Neural cell (in vitro differentiated cells): ENCODE measurements at regions not wholly inside any gene's neighbourhood (a gene's known extent, or its start where the extent isn't known, plus 50 kb on each side); places are given as distances from the start of the nearest gene placed in this dataset.

Experiments used
- H2AFZ ChIP-seq: fragments of 200-600, 300-800 bp; sonication (generic), shearing (Covaris generic); 2 replicates; pipeline ENCODE4 v1.6.0; 2014; ENCODE audit warnings: low read depth, mild to moderate bottlenecking, antibody characterized with exemption, low read length, moderate library complexity
- H3F3A ChIP-seq: fragments of 200-600 bp; shearing (Covaris generic); 2 replicates; pipeline ENCODE4 v1.6.1; 2016; ENCODE audit warnings: mild to moderate bottlenecking, moderate library complexity, mixed read lengths, antibody characterized with exemption, low read length; ENCODE audit not compliant: insufficient read depth, poor library complexity, severe bottlenecking
- H3K27ac ChIP-seq: fragments of 200-600, 300-800 bp; sonication (generic), shearing (Covaris generic); 2 replicates; pipeline ENCODE4 v1.5.1; 2014; ENCODE audit warnings: mild to moderate bottlenecking, low read length, moderate library complexity
- H3K27me3 ChIP-seq: fragments of 300-800, 200-600 bp; sonication (generic), shearing (Covaris generic); 2 replicates; pipeline ENCODE4 v1.6.0; 2014; ENCODE audit warnings: mild to moderate bottlenecking, low read depth, low read length, moderate library complexity; ENCODE audit not compliant: insufficient read depth
- H3K36me3 ChIP-seq: fragments of 300-800, 200-600 bp; sonication (generic), shearing (Covaris generic); 2 replicates; pipeline ENCODE4 v1.5.1; 2014; ENCODE audit warnings: mild to moderate bottlenecking, antibody characterized with exemption, low read length, moderate library complexity; ENCODE audit not compliant: insufficient read depth
- H3K4me2 ChIP-seq: fragments of 300-800, 200-600 bp; sonication (generic), shearing (Covaris generic); 2 replicates; pipeline ENCODE4 v1.6.0; 2014; ENCODE audit warnings: mild to moderate bottlenecking, low read length
- H3K4me3 ChIP-seq: fragments of 300-800, 200-600 bp; sonication (generic), shearing (Covaris generic); 2 replicates; pipeline ENCODE4 v1.5.1; 2014; ENCODE audit warnings: mild to moderate bottlenecking, low read length, moderate library complexity
- H3K79me2 ChIP-seq: fragments of 200-600 bp; shearing (Covaris generic); replicated peaks from 2 replicates; pipeline ENCODE4 v1.6.0; 2014; ENCODE audit warnings: mild to moderate bottlenecking, low read length, moderate library complexity; ENCODE audit not compliant: insufficient read depth
- H3K9ac ChIP-seq: fragments of 300-800, 200-600 bp; sonication (generic), shearing (Covaris generic); 2 replicates; pipeline ENCODE4 v1.6.1; 2016; ENCODE audit warnings: mild to moderate bottlenecking, low read length, mixed read lengths
- H3K9me2 ChIP-seq: fragments of 200-600 bp; shearing (Covaris generic); 2 replicates; pipeline ENCODE4 v1.6.1; 2016; ENCODE audit warnings: mild to moderate bottlenecking, low read length, mixed read lengths; ENCODE audit not compliant: insufficient read depth
- H3K9me3 ChIP-seq: fragments of 200-600, 300-800 bp; sonication (generic), shearing (Covaris generic); 2 replicates; pipeline ENCODE4 v1.6.1; 2016; ENCODE audit warnings: mild to moderate bottlenecking, mixed run types, low read length, moderate library complexity, mixed read lengths
- H4K20me1 ChIP-seq: fragments of 200-600 bp; shearing (Covaris generic); 2 replicates; pipeline ENCODE4 v1.6.1; 2016; ENCODE audit warnings: mild to moderate bottlenecking, mixed run types; ENCODE audit not compliant: insufficient read depth
- CTCF ChIP-seq: fragments of 450-650 bp; IDR thresholded peaks from 2 replicates; pipeline ENCODE4 v1.5.1; 2014; ENCODE audit warnings: antibody characterized with exemption, mild to moderate bottlenecking, moderate library complexity; ENCODE audit not compliant: poor library complexity, severe bottlenecking
- EP300 ChIP-seq: fragments of 450-650 bp; conservative IDR thresholded peaks from 2 replicates; pipeline ENCODE4 v1.6.1; 2014; ENCODE audit warnings: antibody characterized with exemption, mild to moderate bottlenecking, moderate library complexity; ENCODE audit not compliant: poor library complexity, severe bottlenecking
- EZH2 ChIP-seq: fragments of 200-600, 300-800 bp; shearing (Covaris generic), sonication (generic); IDR thresholded peaks from 2 replicates; pipeline ENCODE4 v1.6.1; 2014; ENCODE audit warnings: antibody characterized with exemption, low read length, borderline replicate concordance, mild to moderate bottlenecking; ENCODE audit not compliant: insufficient read depth, poor library complexity, severe bottlenecking
- MXI1 ChIP-seq: fragments of 450-650 bp; conservative IDR thresholded peaks from 2 replicates; pipeline ENCODE4 v1.6.1; 2014; ENCODE audit warnings: antibody characterized with exemption, mild to moderate bottlenecking; ENCODE audit not compliant: poor library complexity, severe bottlenecking
- POLR2AphosphoS5 ChIP-seq: IDR thresholded peaks from 2 replicates; pipeline ENCODE4 v1.6.1; 2012
- RAD21 ChIP-seq: fragments of 450-650 bp; conservative IDR thresholded peaks from 2 replicates; pipeline ENCODE4 v1.6.1; 2014; ENCODE audit warnings: antibody characterized with exemption, mild to moderate bottlenecking, moderate library complexity
- REST ChIP-seq: IDR thresholded peaks from 2 replicates; pipeline ENCODE4 v1.6.1; 2012; ENCODE audit warnings: borderline replicate concordance
- SMC3 ChIP-seq: fragments of 450-650 bp; conservative IDR thresholded peaks from 2 replicates; pipeline ENCODE4 v1.6.1; 2014; ENCODE audit warnings: antibody characterized with exemption, mild to moderate bottlenecking, moderate library complexity; ENCODE audit not compliant: poor library complexity
- TAF1 ChIP-seq: IDR thresholded peaks from 2 replicates; pipeline ENCODE4 v1.6.1; 2012; ENCODE audit warnings: low read depth

GRCh38 chr5:13189532-13189931, 755.0 kb downstream of the DNAH5 start:
- no peaks in the 10 kb centered on the region for H3K36me3 ChIP-seq
- no peak overlapping the region for H3K27ac ChIP-seq
- H3K9me2 ChIP-seq: no peaks in the 10 kb centered on the region
- H3K79me2 ChIP-seq: no peaks in the 10 kb centered on the region
- no peaks in the 10 kb centered on the region for H4K20me1 ChIP-seq
- H3K9me3 ChIP-seq: no peaks in the 10 kb centered on the region
- H2AFZ ChIP-seq: no peak overlapping the region
- no peak overlapping the region for H3K4me3 ChIP-seq
- H3K27me3 ChIP-seq: no peaks in the 10 kb centered on the region
- H3K9ac ChIP-seq: no peak overlapping the region
- TF ChIP-seq RAD21: no peak
- TF ChIP-seq SMC3: no peak
- no peak for TF ChIP-seq TAF1
- no peak for TF ChIP-seq CTCF
- no peak for TF ChIP-seq MXI1
- TF ChIP-seq REST: no peak
- no peak overlapping the region for H3K4me2 ChIP-seq
- peaks cover 7% of the 10 kb centered on the region for H3F3A ChIP-seq

- Histone ChIP-seq H3K9me2 (no peaks in the 10 kb centered on the region), H3K9ac (no peak overlapping the region), H3K79me2 (no peaks in the 10 kb centered on the region), H3K4me3 (no peak overlapping the region), H3K9me3 (no peaks in the 10 kb centered on the region), H3K4me2 (no peak overlapping the region), H3F3A (peaks cover 7% of the 10 kb centered on the region), H3K36me3 (no peaks in the 10 kb centered on the region), H4K20me1 (no peaks in the 10 kb centered on the region), H3K27ac (peak overlapping the region; percentile 80), H2AFZ (no peak overlapping the region), H3K27me3 (no peaks in the 10 kb centered on the region)
- TF ChIP-seq RAD21 (no peak), POLR2AphosphoS5 (no peak), CTCF (no peak)
These were observed 756.1 kb downstream of the DNAH5 start for GRCh38 chr5:13188371-13188770.

DNA sequence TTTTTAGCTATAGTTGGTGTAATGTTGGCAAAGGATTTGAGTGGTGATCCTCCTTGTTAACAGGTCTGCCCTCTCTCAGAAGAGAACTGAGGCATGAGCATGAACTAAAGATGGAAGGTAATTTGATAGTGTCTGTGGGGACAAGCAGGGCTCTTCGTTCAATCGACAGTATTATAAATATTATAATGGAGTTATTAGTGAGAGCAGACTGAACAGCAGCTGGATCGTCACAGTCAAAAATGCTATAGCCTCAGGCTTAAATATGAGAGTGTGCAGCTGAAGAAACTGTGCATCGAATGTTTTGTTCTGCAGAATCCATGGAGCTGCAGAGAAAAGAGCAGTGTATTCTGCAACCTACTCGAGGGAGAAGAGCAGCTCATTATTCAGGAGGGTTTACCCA, 757.3 kb downstream of the DNAH5 start:
- Histone ChIP-seq H3K27me3 (no peaks in the 10 kb centered on the region), H3K27ac (peak overlapping the region; percentile 80), H3K4me3 (peak overlapping the region; percentile 33)

More for the DNA sequence above, 757.3 kb downstream of the DNAH5 start:
- H3K9me3 ChIP-seq: no peaks in the 10 kb centered on the region
- TF ChIP-seq EZH2 (no peak), RAD21 (no peak), SMC3 (no peak), EP300 (no peak), REST (no peak), POLR2AphosphoS5 (no peak), MXI1 (no peak)
- H3K4me2 ChIP-seq: peak overlapping the region; percentile 31
- no peaks in the 10 kb centered on the region for H3K36me3 ChIP-seq
- no peaks in the 10 kb centered on the region for H4K20me1 ChIP-seq
- peak overlapping the region; percentile 39 for H3K9ac ChIP-seq
- peaks cover 7% of the 10 kb centered on the region for H3F3A ChIP-seq
- no peak overlapping the region for H2AFZ ChIP-seq
- H3K79me2 ChIP-seq: no peaks in the 10 kb centered on the region
- no peaks in the 10 kb centered on the region for H3K9me2 ChIP-seq
